H4 (cell line): ENCODE measurements at regions not wholly inside any gene's neighbourhood (a gene's known extent, or its start where the extent isn't known, plus 50 kb on each side); places are given as distances from the start of the nearest gene placed in this dataset.

Experiments
- DNase-seq: peaks from one replicate; pipeline ENCODE4 v3.0.0-alpha.2; 2015; ENCODE audit warnings: low spot score

DNA sequence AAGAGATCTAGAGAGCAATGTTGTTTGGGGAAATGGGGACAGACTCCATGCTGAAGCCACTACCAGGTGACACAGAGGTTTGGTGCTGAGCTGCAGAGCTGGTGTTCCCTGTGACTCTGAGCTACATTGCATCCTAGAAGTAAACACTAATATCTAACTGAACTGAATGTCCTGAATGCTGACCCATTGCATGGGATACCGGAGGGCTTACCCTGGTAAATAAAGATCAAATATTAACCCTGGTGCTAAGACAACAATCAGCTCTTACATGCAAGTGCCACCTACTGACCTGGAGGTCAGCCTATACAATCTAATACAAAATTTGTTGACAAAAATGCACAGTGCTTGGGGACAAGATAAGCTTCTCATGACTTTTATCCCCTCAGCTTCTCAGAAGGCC is 851.3 kb upstream of the KCND2 start:
- DNase-seq, result no peak

DNA sequence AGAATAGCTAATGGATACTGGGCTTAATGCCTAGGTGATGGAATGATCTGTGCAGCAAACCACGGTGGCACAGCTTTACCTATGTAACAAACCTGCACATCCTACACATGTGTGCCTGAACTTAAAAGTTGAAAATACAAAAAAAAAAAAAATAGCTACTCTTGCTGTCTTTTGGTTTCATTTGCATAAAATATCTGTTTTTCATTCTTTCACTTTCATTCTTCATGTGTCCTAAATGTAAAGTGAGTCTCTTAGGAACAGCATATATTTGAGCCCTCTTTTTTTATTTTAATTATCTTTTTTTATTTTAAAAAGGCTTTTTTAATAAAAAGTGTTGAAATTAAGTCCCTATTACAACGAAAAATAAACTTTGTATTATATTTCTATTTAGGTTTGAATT is 836.1 kb upstream of the KCND2 start:
- DNase-seq, result no peak

DNA sequence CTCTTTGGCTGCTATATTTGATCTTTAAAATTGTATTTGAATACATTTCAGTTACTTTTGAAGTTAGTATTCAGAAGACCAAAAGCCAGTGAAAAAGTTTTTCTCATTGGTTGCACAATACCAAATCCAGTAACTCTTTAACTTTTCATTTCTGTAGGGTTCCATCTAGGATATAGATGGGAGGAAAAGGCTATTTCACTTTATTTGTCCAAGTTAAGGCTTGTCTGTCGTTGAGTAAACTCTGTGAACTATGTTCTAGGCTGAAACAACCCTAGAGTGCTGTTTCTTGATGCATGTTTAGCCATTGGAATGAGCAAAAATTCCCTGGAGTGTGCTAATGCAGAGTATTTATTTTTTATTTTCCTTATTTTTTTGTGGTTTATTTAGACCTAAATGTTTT is 834.7 kb upstream of the KCND2 start:
- DNase-seq, result no peak

DNA sequence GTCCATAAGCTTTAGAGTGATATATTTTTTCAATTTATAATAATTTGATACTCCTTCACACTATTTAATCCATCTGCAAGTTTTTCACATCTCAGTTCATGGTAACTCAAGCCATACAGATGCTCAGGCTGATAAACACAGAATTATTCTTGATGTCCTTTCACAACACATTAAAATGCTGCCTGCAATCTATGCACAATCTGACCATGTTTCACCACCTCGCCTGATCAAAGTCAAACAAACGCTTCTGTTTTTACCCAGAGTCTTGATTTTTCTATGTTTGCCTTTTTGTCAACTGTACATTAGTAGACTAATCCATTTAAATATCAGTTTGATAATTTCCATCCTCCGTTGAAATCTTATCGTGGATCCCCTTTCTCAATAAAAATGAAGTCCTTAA is 833.8 kb upstream of the KCND2 start:
- no peak for DNase-seq

DNA sequence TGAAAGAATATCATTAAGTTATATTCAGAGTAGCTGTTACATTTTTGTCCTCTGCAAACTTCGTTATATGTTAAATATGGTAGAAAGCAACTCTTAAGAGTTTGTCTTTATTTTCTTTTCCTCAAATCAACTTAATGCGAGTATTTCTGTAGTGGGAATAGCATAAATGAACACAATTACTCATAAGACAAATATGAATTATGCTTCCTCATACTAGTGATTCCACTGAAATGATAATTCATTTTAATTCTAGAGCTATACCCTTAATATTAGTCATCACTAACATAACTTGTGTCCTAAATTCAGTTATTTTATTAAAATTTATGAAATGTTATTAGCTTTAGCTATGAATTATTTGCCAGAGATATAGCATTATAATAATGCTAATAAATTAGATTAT is 820.6 kb upstream of the KCND2 start:
- no peak for DNase-seq

DNA sequence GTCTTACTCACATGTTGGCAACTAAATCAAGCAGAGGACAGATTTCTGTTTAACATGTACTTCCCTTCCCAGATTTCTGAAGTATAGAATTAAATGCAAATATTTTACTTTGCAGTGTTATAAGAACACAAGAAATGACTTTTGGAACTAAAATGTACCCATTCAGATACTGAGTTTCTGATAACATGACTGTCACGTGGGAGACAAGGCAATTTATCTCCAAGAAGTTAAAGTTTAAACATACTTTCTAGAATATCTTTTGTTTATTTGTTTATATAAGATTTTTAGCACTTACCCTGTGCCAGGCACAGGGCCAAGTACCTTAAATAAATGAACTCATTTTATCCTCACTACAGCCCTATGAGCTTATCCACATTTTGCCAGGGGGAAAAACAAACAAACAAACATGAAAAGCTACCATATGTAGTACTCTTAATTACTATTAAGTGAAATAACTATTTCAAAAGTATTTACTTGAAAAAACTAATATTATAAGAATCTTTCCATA is 807.1 kb upstream of the KCND2 start:
- no peak for DNase-seq

DNA sequence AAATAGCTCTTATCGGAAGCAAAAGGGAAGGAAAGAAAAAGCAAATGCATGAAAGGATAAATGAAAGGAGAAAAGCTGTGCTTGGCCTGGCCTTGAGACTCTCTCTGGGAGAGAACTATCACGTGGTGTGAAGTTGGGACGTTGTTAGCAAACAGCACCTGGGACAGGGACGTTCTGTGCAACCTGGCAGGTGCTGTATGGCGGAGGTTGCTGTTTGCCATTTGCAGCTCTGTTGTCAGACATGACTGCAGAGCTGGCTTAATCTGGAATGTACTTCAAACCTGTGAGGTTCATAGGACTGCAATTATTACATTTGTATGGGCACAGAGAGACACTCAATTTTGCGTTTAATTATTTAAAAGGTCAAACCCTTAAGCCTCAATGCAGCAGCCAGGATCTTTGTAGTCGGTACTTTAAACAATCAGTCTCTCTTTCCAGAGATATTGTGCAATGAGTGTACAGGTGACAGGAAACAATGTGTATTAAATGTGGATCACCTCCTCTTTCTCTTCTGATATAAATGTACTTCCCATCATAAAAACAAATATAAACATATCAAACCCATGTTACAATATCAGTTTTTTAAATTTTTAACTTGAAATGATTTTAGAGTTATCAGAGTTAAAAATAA is 800.5 kb upstream of the KCND2 start:
- DNase-seq, result no peak

DNA sequence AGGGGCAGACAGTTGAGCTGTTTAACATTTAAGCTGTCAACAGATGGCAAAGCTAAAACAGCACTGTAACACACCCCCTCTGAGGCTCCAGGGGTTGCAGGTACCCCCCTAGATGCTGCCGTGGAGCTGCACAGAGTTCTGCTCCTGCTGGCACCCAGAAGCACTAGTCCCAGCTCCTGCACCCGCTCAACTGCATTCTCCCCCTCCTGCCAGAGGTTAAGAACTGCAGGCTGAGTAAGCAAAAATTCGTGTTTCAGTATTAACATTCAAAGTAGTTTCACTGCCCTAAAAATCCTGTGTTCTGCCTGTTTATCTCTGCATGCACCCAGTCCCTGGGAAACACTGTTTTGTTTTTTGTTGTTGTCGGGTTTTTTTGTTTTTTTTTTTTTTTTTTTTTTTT is 790.8 kb upstream of the KCND2 start:
- DNase-seq, result peak; percentile 59

DNA sequence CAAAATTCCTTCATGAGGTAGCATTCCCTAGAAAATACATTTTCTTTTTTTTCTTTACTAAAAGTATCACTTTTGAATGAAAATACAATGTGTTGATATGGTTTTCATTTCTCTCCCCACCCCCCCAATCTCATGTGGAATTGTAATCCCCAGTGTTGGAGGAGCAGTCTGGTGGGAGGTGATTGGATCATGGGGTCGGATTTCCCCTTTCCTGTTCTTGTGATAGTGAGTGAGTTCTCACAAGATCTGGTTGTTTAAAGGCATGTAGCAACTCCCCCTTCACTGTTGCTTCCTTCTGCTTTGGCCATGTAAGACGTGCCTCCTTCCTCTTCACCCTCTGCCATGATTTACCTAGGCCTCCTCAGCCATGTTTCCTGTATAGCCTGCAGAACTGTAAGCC is 790.3 kb upstream of the KCND2 start:
- DNase-seq, result no peak

DNA sequence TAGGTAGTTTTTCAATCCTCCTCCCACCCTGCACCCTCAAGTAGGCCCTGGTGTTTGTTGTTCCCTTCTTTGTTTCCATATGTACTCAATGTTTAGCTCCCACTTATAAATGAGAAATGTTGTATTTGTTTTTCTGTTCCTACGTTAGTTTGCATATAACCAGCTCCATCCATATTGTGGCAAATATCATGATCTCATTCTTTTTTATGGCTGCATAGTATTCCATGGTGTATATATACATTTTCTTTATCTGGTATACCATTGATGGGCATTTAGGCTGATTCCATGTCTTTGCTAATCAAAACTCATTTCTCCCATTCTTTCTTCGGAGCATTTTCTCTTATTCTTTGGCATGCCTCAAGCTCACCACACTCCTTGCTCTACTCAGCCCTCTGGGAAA is 789.6 kb upstream of the KCND2 start:
- no peak for DNase-seq

DNA sequence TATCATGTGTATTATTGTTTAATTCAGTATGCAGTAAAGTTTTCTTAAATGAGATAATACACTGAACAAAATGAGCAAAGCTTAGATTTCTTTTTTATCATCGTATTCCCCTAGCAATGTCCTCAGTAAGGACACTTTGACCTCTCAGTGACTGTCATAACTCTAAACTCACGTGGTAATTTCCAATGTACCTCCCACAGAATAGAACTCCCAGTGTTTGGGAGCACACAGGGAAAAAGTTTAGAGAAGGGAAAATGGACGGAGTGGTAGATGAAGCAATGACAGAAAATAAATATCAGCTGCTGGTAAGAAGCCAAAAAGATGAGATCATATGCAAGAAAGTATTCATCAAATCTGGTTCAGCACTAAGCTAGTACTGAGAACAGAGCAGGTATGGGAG is 758.6 kb upstream of the KCND2 start:
- DNase-seq, result no peak

DNA sequence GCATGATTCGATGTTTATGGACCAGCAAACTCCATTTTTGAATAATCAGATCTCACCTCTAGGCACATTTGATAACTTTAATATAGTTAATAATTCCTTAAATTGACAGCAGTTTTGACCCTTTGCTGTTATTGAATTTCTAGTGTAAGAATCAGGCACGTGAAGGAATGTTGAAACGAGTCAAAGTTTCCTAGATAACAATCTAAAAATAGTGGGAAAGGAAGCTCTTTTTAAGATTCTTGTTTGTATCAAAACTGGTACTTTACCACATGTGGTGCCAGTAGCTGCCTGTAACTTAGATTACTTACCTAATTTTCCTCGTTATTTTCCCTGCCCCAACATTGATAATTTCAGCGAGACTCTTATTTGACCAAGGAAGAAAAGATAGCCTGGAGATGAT is 757.8 kb upstream of the KCND2 start:
- no peak for DNase-seq

DNA sequence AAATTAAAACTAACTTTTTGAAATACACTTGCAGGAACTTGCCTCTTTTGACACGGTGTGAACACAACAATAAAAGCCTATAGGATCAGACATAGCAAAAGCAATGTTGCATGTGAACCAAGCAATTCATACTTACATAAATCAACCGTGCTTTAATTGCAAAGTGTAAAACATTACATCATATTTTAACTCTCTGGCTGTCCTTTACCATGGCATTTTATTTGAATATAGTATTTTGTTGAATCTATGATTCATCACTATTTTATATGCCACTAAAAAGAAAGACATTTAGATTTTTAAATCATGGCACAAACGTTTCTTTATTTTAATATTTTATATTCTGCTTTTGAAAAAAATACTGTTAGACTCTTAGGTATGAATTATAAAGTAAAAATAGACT is 757.0 kb upstream of the KCND2 start:
- DNase-seq, result no peak

DNA sequence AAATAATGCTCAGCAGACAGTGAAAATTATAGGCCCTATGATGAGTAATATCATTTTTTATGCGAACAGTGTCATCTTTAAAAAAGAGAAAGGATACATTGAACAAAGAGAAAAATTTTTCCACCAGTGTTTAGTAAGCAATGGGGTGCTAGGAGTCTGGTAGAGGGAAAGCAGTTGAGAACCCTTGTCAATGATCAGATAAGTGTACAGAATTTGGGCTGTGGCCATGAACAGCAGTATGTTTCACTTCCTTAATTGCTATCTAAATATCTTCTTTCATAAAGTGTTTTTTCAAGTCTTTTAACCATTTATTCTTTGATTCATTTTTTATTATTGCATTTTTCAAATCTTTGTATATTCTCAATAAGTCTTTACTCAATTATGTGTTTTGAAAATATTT is 750.7 kb upstream of the KCND2 start:
- no peak for DNase-seq

DNA sequence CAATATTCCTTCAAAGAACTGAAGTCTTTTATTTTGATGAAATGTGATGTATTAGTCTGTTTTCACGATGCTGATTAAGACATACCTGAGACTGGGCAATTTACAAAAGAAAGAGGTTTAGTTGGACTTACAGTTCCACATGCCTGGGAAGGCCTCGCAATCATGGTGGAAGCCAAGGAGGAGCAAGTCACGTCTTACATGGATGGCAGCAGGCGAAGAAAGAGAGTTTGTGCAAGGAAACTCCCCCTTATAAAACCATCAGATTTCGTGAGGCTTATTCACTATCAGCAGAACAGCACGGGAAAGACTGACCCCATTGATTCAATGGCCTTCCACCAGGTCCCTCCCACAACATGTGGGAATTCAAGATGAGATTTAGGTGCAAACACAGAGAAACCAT is 750.3 kb upstream of the KCND2 start:
- DNase-seq, result no peak

DNA sequence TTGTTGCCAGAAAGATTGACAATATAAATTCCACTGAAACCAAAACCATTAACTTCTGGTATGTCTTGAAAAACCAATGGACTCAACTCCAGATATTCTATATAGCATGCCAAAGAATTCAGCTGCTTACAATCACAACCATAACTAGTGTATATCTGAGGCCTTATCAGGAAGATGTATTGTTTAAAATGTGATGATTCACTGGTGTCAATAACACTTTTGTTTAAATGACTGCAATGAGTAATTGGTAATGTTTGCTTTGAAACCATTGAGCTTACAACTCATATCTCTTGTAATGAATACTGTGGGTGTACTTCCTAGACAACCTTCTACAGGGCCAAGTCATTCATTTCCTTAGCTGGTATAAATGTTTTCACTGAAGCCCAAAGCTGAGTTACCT is 727.9 kb upstream of the KCND2 start:
- peak; percentile 60 for DNase-seq

DNA sequence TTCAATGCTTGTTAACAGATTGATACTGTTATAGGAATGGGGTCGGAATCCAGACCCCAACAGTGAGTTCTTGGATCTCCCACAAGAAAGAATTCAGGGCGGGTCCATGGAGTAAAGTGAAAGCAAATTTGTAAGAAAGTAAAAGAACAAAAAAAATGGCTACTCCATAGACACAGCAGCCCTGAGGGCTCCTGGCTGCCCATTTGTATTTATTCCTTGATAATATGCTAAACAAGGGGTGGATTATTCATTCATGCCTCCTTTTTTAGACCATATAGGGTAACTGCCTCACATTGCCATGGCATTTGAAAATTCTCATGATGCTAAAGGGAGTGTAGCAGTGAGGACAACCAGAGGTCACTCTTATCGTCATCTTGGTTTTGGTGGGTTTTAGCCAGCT is 717.2 kb upstream of the KCND2 start:
- no peak for DNase-seq

DNA sequence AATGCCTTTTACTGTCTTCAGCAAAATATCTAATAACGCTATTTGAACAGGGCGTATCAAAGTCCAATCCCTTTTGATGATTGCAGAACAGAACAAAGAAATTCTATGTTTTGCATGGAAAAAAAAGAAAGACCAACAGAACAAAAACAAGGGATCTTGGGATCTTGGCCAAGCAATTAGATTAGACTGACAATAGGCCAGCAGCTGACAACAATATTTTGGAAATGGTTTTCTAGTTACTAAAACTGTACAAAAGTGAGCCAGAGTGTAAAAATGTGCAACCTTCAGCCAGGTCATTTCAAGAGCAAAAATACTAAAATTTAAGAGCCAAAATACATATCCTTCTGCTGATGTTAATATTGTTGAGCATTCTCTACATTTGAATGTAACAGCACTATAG is 716.5 kb upstream of the KCND2 start:
- DNase-seq, result no peak

DNA sequence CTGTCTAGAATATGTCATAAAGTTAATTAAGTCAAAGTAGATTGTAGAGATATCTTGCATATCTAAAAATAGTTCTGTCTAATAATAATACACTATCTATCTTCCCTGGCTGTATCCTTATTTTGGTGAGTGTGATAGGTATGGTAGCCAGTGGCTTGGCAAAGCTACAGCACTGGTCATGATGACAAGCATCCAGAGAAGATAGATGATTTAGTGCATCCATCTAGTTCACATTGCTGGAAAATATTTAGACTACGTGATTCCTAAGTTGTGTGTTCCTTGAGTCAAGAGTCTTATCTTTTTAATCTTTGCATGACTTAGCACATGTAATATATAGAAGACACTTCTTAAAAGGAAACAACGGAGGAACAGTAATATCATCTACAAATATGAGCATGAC is 711.2 kb upstream of the KCND2 start:
- DNase-seq, result no peak

DNA sequence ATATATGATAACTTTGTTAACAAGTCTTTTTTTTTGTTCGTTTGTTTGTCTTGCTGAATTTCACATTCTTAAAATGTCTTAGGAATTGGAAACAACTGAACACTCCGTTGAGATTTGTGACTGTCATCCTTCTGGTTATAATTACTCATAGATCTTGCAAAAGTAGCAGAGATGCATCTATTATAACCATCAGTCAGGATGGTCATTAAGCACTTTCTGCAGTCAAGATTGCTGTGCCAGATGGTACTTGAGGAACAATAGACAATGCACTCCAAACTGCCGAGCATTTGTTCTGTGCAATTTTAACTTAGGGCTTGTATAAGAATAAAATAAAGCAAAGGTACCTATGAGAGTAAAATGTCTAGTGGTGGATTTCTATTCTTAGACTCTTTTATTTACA is 710.1 kb upstream of the KCND2 start:
- DNase-seq, result no peak

DNA sequence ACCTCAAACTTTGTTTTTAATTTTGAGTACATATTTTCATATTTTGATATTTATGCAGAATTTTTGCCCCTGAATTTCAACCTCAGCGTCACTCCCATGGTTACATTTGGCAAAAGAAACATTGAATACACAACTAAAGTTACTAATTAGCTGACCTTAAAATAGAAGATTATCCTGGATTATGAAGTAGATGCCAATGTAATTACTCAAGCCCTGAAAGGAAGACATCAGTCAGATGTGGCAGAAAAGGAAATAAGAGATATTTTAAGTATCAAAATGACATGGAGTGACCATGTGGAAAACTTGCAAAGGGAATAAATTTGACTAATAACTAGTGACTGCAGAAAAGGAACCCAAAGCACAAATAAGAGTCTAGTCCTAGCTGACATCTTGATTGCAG is 701.3 kb upstream of the KCND2 start:
- DNase-seq, result no peak

DNA sequence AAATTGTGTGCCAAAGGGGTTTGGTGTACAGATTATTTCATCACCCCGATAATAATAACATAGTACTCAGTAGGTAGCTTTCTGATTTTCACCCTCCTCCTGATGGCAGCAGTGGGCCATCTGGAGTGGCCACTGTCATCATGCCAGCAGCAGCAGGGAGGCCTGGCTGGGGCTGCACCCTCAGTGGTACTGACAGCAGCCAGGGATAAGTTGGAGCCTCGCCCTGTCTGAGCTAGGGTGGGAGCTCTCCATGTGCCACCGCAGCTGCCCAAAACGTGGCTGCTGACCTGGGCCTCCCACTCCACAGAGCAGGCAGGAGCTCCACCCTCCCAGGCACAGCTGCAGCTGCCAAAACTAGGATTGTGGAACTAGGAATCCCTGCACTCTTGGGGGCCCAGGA is 700.8 kb upstream of the KCND2 start:
- DNase-seq, result no peak

DNA sequence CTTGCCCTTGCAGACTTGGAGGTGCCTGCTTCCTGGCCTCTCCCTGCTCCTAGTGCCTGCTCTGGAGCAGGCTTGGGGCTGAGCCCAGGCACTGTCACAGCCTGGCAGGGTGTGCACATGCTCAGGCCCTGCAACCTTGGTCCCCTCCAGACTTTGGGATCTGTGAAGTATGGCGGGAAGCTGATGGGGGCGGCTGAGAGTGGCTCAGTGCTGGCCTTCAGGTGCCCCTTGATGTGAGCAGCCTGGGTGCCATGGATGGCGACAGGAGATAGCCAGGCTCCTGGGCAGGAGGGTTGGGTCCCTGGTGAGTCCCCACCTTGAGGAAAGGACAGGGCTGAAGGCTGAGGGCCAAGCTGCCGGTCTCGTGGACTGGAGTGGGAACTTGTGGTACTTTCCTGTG is 700.4 kb upstream of the KCND2 start:
- DNase-seq, result no peak

DNA sequence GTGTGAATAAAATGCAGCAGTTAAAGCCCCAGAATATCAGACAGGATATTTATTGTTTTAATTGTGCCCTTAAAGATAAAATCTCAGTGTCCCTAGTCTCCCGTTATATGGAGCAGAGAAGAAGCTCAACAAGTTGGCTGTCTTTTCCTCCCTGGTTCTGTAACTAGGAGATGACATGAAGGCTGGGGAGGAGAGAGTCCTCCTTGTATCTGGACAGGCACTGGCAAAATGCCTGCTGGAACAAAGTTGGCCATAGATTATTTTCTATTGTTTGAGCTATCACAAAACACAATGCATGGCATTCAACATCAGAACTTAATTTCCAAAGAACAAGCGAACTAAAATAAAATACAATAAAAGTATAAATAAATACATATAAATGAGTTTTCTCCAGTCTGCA is 694.9 kb upstream of the KCND2 start:
- DNase-seq, result no peak

DNA sequence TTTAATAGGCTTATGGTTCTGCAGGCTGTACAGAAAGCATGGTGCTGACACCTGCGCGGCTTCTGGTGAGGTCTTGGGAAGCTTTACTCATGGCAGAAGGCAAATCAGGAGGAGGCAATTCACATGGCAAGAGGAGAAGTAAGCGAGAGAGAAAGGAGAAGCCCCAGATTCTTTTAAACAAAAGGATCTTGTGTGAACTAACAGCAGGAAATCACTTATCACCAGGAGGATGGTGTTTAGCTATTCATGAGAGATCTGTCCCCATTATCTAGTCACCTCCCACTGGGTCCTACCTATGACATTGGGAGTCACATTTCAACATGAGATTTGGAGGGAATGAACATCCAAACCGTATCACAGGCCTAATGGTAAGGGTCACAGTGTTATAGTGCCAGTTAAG is 678.0 kb upstream of the KCND2 start:
- DNase-seq, result no peak
